Upper lobe of left lung (tissue), 4 donors: ENCODE measurements at regions not wholly inside any gene's neighbourhood (a gene's known extent, or its start where the extent isn't known, plus 50 kb on each side); places are given as distances from the start of the nearest gene placed in this dataset.

Experiments used
- CTCF ChIP-seq, 6 experiments: fragments of 450-650 bp in 4 of 6; fragments of 200-600 bp in 2 of 6; sonication (generic) in 2 of 6; IDR thresholded peaks; one replicate each; pipeline ENCODE4 v1.5.1; 2016 to 2019; ENCODE audit warnings: antibody characterized with exemption in 6 of 6
- POLR2AphosphoS5 ChIP-seq, 2 donors: sonication (generic); formaldehyde crosslinking; IDR thresholded peaks; one replicate each; pipeline ENCODE4 v1.5.1; 2017; ENCODE audit warnings: antibody characterized with exemption in 2 of 2

DNA sequence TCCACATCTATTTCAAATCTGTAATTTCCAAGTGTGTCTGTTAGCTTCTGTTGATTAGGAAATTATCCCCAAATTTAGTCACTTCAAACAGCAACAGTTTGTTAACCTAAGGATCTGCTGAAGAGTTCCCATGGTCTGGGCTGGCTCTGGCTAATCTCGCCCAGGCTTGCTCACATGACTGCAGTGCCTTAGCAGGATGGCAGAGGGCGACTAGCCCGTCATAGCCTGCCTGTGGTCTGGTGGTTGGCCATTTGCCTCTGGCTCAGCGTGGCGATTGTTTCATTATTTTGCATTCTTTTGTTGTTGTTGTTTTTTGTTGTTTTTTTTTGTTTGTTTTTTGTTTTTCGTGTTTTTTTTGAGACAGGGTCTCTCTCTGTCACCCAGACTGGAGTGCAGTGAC is 264.0 kb downstream of the TRIML1 start:
- TF ChIP-seq CTCF (IDR thresholded peaks at IDR 0.05) (no peak), POLR2AphosphoS5 (IDR thresholded peaks at IDR 0.05) (no peak)
